OCI-LY7 (cell line): ENCODE measurements at regions not wholly inside any gene's neighbourhood (a gene's known extent, or its start where the extent isn't known, plus 50 kb on each side); places are given as distances from the start of the nearest gene placed in this dataset.

Experiments
- EZH2phosphoT487 ChIP-seq: fragments of 200-600 bp; sonication (generic); IDR thresholded peaks from 2 replicates; pipeline ENCODE4 v1.6.1; 2018; ENCODE audit warnings: low read depth, borderline replicate concordance, mild to moderate bottlenecking, mixed run types, antibody characterized with exemption, low read length, moderate library complexity, mixed read lengths
- TF ChIP-seq, protein P1 (sequence below): fragments of 200-600 bp; sonication (generic); conservative IDR thresholded peaks from 2 replicates; pipeline ENCODE4 v1.5.1; 2014; ENCODE audit warnings: mild to moderate bottlenecking, antibody characterized with exemption, low read length, moderate library complexity, mixed read lengths

DNA sequence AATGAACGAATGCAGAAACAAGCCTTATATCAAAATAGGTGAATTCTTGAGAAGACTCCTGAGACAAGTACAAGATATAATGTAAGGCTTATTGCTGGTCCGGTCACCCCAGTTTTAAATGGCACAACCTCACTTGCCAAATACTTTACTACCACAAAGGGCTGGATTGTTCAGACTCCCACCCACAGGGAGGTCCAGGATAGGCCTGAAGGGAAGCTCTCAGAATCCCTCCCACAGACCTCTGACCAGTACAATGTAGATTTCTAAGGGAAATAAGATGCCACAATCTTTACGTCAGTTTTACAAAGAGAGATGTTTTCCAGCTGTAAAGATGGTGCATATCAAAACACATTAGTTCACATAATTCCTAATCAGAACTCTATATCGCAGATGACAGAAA, 577.7 kb upstream of the ADAMTS9 start:
- TF ChIP-seq, protein P1, sequence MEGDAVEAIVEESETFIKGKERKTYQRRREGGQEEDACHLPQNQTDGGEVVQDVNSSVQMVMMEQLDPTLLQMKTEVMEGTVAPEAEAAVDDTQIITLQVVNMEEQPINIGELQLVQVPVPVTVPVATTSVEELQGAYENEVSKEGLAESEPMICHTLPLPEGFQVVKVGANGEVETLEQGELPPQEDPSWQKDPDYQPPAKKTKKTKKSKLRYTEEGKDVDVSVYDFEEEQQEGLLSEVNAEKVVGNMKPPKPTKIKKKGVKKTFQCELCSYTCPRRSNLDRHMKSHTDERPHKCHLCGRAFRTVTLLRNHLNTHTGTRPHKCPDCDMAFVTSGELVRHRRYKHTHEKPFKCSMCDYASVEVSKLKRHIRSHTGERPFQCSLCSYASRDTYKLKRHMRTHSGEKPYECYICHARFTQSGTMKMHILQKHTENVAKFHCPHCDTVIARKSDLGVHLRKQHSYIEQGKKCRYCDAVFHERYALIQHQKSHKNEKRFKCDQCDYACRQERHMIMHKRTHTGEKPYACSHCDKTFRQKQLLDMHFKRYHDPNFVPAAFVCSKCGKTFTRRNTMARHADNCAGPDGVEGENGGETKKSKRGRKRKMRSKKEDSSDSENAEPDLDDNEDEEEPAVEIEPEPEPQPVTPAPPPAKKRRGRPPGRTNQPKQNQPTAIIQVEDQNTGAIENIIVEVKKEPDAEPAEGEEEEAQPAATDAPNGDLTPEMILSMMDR, result no peak
- TF ChIP-seq EZH2phosphoT487, result no peak
